ENCODE measurements at regions not wholly inside any gene's neighbourhood (a gene's known extent, or its start where the extent isn't known, plus 50 kb on each side); places are given as distances from the start of the nearest gene placed in this dataset.

- ATAC-seq: no peak
- no peak for TF ChIP-seq ISL1 (CRISPR knock-in tag; IDR thresholded peaks at IDR 0.05)
- no peak for TF ChIP-seq CSDC2 (CRISPR knock-in tag; IDR thresholded peaks at IDR 0.05)
- no peak for TF ChIP-seq ZC3H10 (CRISPR knock-in tag; IDR thresholded peaks at IDR 0.05)
- TF ChIP-seq PPARA (CRISPR knock-in tag; IDR thresholded peaks at IDR 0.05; ENCODE audit: borderline replicate concordance): no peak
- TF ChIP-seq ZNF565 (CRISPR knock-in tag; conservative IDR thresholded peaks at IDR 0.05; ENCODE audit: low read depth): no peak
- TF ChIP-seq RARB (CRISPR knock-in tag; IDR thresholded peaks at IDR 0.05): no peak
- no peak for TF ChIP-seq ZFP3 (CRISPR knock-in tag; IDR thresholded peaks at IDR 0.05)
- no peak for TF ChIP-seq TCF4 (CRISPR knock-in tag; IDR thresholded peaks at IDR 0.05; ENCODE audit: borderline replicate concordance)
- no peak for TF ChIP-seq TOX (CRISPR knock-in tag; IDR thresholded peaks at IDR 0.05; ENCODE audit: borderline replicate concordance)
- TF ChIP-seq SNAI2 (CRISPR knock-in tag; IDR thresholded peaks at IDR 0.05): no peak
- TF ChIP-seq TSHZ2 (CRISPR knock-in tag; IDR thresholded peaks at IDR 0.05): no peak
- no peak for TF ChIP-seq ZNF70 (CRISPR knock-in tag; IDR thresholded peaks at IDR 0.05)
- TF ChIP-seq ESRRG (CRISPR knock-in tag; IDR thresholded peaks at IDR 0.05): no peak
- no peak for TF ChIP-seq OSR1 (CRISPR knock-in tag; IDR thresholded peaks at IDR 0.05)
- TF ChIP-seq ZFP30 (CRISPR knock-in tag; IDR thresholded peaks at IDR 0.05): no peak
These were observed 225.7 kb downstream of the CDCA7 start for GRCh38 chr2:173580351-173580750.

DNA sequence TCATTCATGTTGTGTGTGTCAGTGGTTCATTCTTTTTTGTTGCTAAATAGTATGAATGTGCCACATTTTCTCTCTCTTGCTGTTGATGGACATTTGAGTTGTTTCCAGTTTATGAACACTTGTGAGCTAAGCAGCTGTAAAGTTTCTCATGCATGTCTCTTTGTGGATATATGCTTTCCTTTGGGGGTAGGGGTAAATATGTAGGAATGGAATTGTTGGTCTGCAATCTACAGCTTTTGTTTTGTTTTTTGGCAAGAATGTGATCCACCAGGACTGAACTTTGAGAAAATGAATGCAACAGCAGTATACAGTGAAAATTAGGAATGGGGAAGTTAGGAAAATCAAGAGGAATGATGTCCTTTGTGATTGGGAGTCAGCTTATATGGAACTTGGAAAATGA, 226.3 kb downstream of the CDCA7 start:
- ATAC-seq: no peak
- TF ChIP-seq CREB5 (CRISPR knock-in tag; IDR thresholded peaks at IDR 0.05; ENCODE audit: low read depth) (no peak), TCF4 (CRISPR knock-in tag; IDR thresholded peaks at IDR 0.05; ENCODE audit: borderline replicate concordance) (no peak), OSR1 (CRISPR knock-in tag; IDR thresholded peaks at IDR 0.05) (no peak), GLIS3 (CRISPR knock-in tag; IDR thresholded peaks at IDR 0.05) (no peak), TOX (CRISPR knock-in tag; IDR thresholded peaks at IDR 0.05; ENCODE audit: borderline replicate concordance) (no peak), SNAI2 (CRISPR knock-in tag; IDR thresholded peaks at IDR 0.05) (no peak), ZC3H10 (CRISPR knock-in tag; IDR thresholded peaks at IDR 0.05) (no peak), ISL1 (CRISPR knock-in tag; IDR thresholded peaks at IDR 0.05) (no peak), ARNTL (CRISPR knock-in tag; IDR thresholded peaks at IDR 0.05; ENCODE audit: borderline replicate concordance, low read depth) (no peak), ZFP30 (CRISPR knock-in tag; IDR thresholded peaks at IDR 0.05) (no peak), CSDC2 (CRISPR knock-in tag; IDR thresholded peaks at IDR 0.05) (no peak)
- TF ChIP-seq, protein P1, sequence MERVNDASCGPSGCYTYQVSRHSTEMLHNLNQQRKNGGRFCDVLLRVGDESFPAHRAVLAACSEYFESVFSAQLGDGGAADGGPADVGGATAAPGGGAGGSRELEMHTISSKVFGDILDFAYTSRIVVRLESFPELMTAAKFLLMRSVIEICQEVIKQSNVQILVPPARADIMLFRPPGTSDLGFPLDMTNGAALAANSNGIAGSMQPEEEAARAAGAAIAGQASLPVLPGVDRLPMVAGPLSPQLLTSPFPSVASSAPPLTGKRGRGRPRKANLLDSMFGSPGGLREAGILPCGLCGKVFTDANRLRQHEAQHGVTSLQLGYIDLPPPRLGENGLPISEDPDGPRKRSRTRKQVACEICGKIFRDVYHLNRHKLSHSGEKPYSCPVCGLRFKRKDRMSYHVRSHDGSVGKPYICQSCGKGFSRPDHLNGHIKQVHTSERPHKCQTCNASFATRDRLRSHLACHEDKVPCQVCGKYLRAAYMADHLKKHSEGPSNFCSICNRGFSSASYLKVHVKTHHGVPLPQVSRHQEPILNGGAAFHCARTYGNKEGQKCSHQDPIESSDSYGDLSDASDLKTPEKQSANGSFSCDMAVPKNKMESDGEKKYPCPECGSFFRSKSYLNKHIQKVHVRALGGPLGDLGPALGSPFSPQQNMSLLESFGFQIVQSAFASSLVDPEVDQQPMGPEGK (CRISPR knock-in tag; IDR thresholded peaks at IDR 0.05; ENCODE audit: borderline replicate concordance): no peak

DNA sequence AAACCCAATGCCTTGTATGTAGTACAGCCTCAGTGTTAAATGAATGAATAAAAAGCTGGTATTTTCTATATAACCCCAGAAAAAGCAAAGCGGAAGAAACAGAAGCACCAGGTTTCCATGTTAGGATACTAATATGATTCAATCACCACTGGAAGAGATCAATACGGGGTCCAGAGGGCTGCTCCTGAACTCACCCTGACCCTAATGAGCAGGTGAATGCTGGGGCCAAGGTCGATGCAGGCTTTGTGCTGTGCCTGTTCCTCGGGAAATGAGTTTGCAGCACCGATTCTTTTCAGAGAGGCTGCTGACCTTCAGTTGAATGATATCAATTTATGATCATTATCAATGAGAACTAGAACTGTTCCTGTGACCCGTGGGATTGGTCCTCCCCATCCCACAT, 228.5 kb downstream of the CDCA7 start:
- no peak for TF ChIP-seq ISL1 (CRISPR knock-in tag; IDR thresholded peaks at IDR 0.05)
- no peak for ATAC-seq

DNA sequence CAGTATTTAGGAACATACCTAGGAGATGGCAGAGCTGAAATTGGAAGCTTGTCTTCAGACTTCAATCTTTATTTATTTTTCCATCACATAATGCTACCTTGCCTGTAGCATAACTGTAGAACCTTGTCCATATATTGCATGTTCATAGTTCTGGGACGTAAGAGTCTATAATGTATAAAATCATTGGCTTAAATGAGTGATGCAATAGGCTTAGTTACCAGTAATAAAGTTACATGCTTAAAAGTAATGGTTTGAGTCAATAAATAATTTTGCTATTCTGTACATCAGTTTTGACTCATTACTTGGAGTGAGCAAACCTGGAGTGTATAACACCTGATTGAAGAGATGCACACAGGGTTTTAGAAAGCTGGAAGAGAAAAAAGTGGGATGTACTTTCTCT, 229.3 kb downstream of the CDCA7 start:
- ATAC-seq: no peak
- TF ChIP-seq ZFP30 (CRISPR knock-in tag; IDR thresholded peaks at IDR 0.05) (no peak), ESRRG (CRISPR knock-in tag; IDR thresholded peaks at IDR 0.05) (no peak), ZC3H10 (CRISPR knock-in tag; IDR thresholded peaks at IDR 0.05) (no peak), CSRNP3 (CRISPR knock-in tag; IDR thresholded peaks at IDR 0.05) (no peak), TCF4 (CRISPR knock-in tag; IDR thresholded peaks at IDR 0.05; ENCODE audit: borderline replicate concordance) (no peak), BACH2 (CRISPR knock-in tag; IDR thresholded peaks at IDR 0.05; ENCODE audit: borderline replicate concordance) (no peak), ZNF565 (CRISPR knock-in tag; conservative IDR thresholded peaks at IDR 0.05; ENCODE audit: low read depth) (no peak), TSHZ2 (CRISPR knock-in tag; IDR thresholded peaks at IDR 0.05) (no peak), OSR1 (CRISPR knock-in tag; IDR thresholded peaks at IDR 0.05) (no peak)
- TF ChIP-seq, protein P2, sequence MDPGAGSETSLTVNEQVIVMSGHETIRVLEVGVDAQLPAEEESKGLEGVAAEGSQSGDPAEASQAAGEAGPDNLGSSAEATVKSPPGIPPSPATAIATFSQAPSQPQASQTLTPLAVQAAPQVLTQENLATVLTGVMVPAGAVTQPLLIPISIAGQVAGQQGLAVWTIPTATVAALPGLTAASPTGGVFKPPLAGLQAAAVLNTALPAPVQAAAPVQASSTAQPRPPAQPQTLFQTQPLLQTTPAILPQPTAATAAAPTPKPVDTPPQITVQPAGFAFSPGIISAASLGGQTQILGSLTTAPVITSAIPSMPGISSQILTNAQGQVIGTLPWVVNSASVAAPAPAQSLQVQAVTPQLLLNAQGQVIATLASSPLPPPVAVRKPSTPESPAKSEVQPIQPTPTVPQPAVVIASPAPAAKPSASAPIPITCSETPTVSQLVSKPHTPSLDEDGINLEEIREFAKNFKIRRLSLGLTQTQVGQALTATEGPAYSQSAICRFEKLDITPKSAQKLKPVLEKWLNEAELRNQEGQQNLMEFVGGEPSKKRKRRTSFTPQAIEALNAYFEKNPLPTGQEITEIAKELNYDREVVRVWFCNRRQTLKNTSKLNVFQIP (CRISPR knock-in tag; IDR thresholded peaks at IDR 0.05; ENCODE audit: borderline replicate concordance, low read depth): no peak
- TF ChIP-seq, protein P1 (CRISPR knock-in tag; IDR thresholded peaks at IDR 0.05; ENCODE audit: borderline replicate concordance): no peak

Measured in SK-N-SH treated with all-trans-retinoic acid at 6 μM for 48 hours (cell line).